ENCODE measurements at regions not wholly inside any gene's neighbourhood (a gene's known extent, or its start where the extent isn't known, plus 50 kb on each side); places are given as distances from the start of the nearest gene placed in this dataset.
"Not testable (repeated sequence)": the region's sequence is repeated elsewhere in the genome, so short reads cannot be mapped to it uniquely, and the experiment has no call there.

DNA sequence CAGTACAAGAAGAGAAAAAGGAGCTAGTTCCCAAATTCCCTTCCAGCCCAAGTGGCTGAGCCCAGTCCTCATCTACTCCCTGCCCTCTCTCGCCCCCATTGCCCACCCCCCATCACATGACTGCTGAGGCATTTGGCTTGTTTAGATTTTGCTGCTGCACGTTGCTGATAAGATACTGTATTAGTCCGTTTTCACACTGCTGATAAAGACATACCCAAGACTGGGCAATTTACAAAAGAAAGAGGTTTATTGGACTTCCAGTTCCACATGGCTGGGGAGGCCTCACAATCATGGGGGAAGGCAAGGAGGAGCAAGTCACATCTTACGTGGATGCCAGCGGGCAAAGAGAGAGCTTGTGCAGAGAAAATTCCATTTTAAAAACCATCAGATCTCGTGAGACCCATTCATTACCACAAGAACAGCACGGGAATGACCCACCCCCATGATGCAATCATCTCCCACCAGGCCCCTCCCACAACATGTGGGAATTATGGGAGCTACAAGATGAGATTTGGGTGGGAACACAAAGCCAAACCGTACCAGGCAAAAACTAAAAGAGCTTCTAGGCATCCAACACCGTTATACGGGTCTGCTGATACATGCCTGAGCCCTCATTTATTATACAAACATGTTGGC lies 243.4 kb downstream of the NUAK1 start:
- H3K27me3 ChIP-seq (ENCODE audit: control insufficient read depth in 2 of 2, insufficient read depth in 1 of 2, low read length in 1 of 2), result not testable (repeated sequence)
- WGBS, result 89% methylated on average over 10 of the region's 10 CpGs

DNA sequence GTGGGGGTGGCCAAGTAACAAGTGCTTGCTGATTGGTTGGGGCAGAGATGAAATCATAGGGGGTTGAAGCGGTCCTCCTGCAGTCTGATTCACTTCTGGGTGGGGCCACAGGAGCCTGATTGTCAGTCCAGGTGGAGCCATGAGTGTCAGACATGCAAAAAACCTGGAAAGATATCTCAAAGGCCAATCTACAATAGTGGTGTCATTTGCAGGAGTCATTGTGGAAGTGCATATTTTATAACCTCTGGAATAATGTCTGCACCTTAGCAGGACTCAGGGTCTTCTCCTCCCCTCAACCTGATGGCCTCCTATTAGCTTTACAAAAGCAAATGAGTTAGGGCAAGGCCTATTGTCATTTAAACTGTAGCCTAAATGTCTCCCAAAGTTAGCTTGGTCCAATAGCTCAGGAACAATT lies 241.4 kb downstream of the NUAK1 start:
- Histone ChIP-seq H3K4me1 (ENCODE audit: control insufficient read depth in 2 of 2, insufficient read depth in 2 of 2, low read length in 2 of 2) (no peaks in the 10 kb centered on the region), H3K27ac (ENCODE audit: low read depth in 1 of 2, low read length in 1 of 2) (no peak overlapping the region), H3K9me3 (ENCODE audit: control insufficient read depth in 2 of 2, insufficient read depth in 1 of 2, low read length in 1 of 2) (peaks cover 0 to 1% of the 10 kb centered on the region in 2 donors), H3K27me3 (ENCODE audit: control insufficient read depth in 2 of 2, insufficient read depth in 1 of 2, low read length in 1 of 2) (no peaks in the 10 kb centered on the region), H3K36me3 (ENCODE audit: control insufficient read depth in 2 of 2, insufficient read depth in 2 of 2, low read length in 1 of 2) (no peaks in the 10 kb centered on the region), H3K4me3 (ENCODE audit: low read length in 2 of 2) (no peak overlapping the region)
- 53% methylated on average over 1 of the region's 1 CpG for WGBS
- DNase-seq (ENCODE audit: low read depth in 6 of 9, low spot score in 9 of 9), result no peak

More for the DNA sequence above, 243.4 kb downstream of the NUAK1 start:
- not testable (repeated sequence) for DNase-seq (ENCODE audit: low read depth in 6 of 9, low spot score in 9 of 9); H3K9me3 ChIP-seq (ENCODE audit: control insufficient read depth in 2 of 2, insufficient read depth in 1 of 2, low read length in 1 of 2); H3K4me3 ChIP-seq (ENCODE audit: low read length in 2 of 2); H3K27ac ChIP-seq (ENCODE audit: low read depth in 1 of 2, low read length in 1 of 2); H3K4me1 ChIP-seq (ENCODE audit: control insufficient read depth in 2 of 2, insufficient read depth in 2 of 2, low read length in 2 of 2); H3K36me3 ChIP-seq (ENCODE audit: control insufficient read depth in 2 of 2, insufficient read depth in 2 of 2, low read length in 1 of 2)

DNA sequence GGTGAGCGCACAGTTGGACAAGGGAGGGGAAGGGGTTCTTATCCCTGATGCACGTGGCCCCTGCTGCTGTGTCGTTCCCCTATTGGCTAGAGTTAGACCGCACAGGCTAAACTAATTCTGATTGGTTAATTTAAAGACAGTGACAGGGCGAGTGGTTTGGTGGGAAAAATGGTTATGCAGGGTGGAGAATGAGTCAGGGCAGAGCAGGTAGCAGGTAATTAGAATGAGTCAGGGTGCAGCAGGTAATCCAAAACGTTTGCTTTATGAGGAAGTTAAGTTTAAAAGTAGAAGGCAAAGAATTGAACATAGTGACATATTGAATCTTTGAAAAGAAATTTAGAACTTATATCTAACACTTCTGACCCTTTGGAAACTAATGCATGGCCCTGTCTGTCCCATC lies 240.5 kb downstream of the NUAK1 start:
- WGBS, result 83% methylated on average over 6 of the region's 6 CpGs
- H3K4me1 ChIP-seq (ENCODE audit: control insufficient read depth in 2 of 2, insufficient read depth in 2 of 2, low read length in 2 of 2); H3K27me3 ChIP-seq (ENCODE audit: control insufficient read depth in 2 of 2, insufficient read depth in 1 of 2, low read length in 1 of 2); H3K9me3 ChIP-seq (ENCODE audit: control insufficient read depth in 2 of 2, insufficient read depth in 1 of 2, low read length in 1 of 2); H3K4me3 ChIP-seq (ENCODE audit: low read length in 2 of 2); DNase-seq (ENCODE audit: low read depth in 6 of 9, low spot score in 9 of 9); H3K36me3 ChIP-seq (ENCODE audit: control insufficient read depth in 2 of 2, insufficient read depth in 2 of 2, low read length in 1 of 2); H3K27ac ChIP-seq (ENCODE audit: low read depth in 1 of 2, low read length in 1 of 2): not testable (repeated sequence)

DNA sequence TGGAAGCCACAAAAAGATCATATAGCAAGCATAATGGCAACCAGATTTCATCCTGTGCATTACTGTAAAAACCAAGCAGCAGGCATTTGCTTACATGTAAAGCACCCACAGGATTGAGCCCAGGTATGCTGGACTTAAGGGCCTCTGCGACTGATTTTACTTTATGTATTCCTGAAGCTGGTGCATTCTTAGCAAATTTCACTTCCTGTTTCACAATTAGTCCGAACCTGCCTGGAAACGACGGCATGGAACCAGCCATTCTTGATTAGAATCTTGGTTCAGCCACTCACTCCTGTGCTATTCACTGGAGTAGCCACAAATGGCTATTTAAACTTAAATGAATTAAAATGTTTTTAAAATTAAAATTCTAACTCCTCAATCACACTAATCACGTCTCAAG lies 239.2 kb downstream of the NUAK1 start:
- H3K4me3 ChIP-seq (ENCODE audit: low read length in 2 of 2), result no peak overlapping the region
- no peak overlapping the region for H3K27ac ChIP-seq (ENCODE audit: low read depth in 1 of 2, low read length in 1 of 2)
- H3K36me3 ChIP-seq (ENCODE audit: control insufficient read depth in 2 of 2, insufficient read depth in 2 of 2, low read length in 1 of 2), result no peaks in the 10 kb centered on the region
- no peaks in the 10 kb centered on the region for H3K27me3 ChIP-seq (ENCODE audit: control insufficient read depth in 2 of 2, insufficient read depth in 1 of 2, low read length in 1 of 2)
- H3K9me3 ChIP-seq (ENCODE audit: control insufficient read depth in 2 of 2, insufficient read depth in 1 of 2, low read length in 1 of 2), result peaks cover 0 to 1% of the 10 kb centered on the region in 2 donors
- WGBS, result 59% methylated on average over 5 of the region's 5 CpGs
- no peaks in the 10 kb centered on the region for H3K4me1 ChIP-seq (ENCODE audit: control insufficient read depth in 2 of 2, insufficient read depth in 2 of 2, low read length in 2 of 2)
- DNase-seq (ENCODE audit: low read depth in 6 of 9, low spot score in 9 of 9), result no peak

DNA sequence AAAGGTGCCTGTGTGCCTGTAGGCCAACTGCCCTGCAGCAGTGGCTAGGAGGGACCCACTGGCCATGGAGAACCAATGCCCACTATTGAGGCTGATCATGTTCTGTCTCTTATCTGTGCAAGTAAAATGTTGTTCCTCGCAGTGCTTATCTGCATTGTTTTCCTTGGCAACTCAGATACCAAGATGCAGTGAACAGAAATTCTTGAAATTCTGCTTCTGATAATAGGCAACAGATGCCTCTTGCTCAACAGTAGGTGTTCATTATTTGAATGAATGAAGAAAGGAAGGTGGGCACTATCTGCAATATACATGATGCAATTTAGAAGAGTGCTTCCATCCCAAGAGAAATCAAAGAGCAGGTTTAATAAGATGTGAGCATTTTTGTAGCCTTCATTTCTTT lies 232.2 kb downstream of the NUAK1 start:
- no peaks in the 10 kb centered on the region for H3K27me3 ChIP-seq (ENCODE audit: control insufficient read depth in 2 of 2, insufficient read depth in 1 of 2, low read length in 1 of 2)
- 96% methylated on average over 1 of the region's 1 CpG for WGBS
- H3K4me3 ChIP-seq (ENCODE audit: low read length in 2 of 2), result no peak overlapping the region
- H3K27ac ChIP-seq (ENCODE audit: low read depth in 1 of 2, low read length in 1 of 2), result no peak overlapping the region
- DNase-seq (ENCODE audit: low read depth in 6 of 9, low spot score in 9 of 9), result no peak
- no peaks in the 10 kb centered on the region for H3K36me3 ChIP-seq (ENCODE audit: control insufficient read depth in 2 of 2, insufficient read depth in 2 of 2, low read length in 1 of 2)
- H3K9me3 ChIP-seq (ENCODE audit: control insufficient read depth in 2 of 2, insufficient read depth in 1 of 2, low read length in 1 of 2), result no peaks in the 10 kb centered on the region
- H3K4me1 ChIP-seq (ENCODE audit: control insufficient read depth in 2 of 2, insufficient read depth in 2 of 2, low read length in 2 of 2), result no peaks in the 10 kb centered on the region

DNA sequence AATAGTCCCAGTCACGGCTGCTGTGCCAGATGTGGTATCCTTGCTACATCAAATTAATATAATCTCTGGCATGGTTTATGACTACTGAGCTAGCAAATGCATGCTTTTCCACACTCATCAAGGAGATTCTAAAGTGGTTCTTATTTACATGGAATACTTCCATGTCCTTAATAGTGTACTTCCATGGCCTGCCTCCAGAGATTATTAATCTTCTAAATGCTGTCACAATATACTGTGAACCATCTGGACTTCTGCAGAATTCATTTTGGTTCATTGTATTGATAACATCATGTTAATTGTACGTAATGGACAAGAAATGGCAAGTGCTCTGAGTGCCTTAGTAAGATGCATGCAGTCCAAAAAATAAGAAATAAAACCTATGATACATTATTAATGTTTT lies 230.8 kb downstream of the NUAK1 start:
- Histone ChIP-seq H3K36me3 (ENCODE audit: control insufficient read depth in 2 of 2, insufficient read depth in 2 of 2, low read length in 1 of 2) (no peaks in the 10 kb centered on the region), H3K4me1 (ENCODE audit: control insufficient read depth in 2 of 2, insufficient read depth in 2 of 2, low read length in 2 of 2) (no peaks in the 10 kb centered on the region), H3K9me3 (ENCODE audit: control insufficient read depth in 2 of 2, insufficient read depth in 1 of 2, low read length in 1 of 2) (no peaks in the 10 kb centered on the region), H3K27ac (ENCODE audit: low read depth in 1 of 2, low read length in 1 of 2) (no peak overlapping the region), H3K4me3 (ENCODE audit: low read length in 2 of 2) (no peak overlapping the region), H3K27me3 (ENCODE audit: control insufficient read depth in 2 of 2, insufficient read depth in 1 of 2, low read length in 1 of 2) (no peaks in the 10 kb centered on the region)
- 91% methylated on average over 2 of the region's 2 CpGs for WGBS
- no peak for DNase-seq (ENCODE audit: low read depth in 6 of 9, low spot score in 9 of 9)

- H3K4me3 ChIP-seq (ENCODE audit: low read length in 2 of 2), result no peak overlapping the region
- H3K4me1 ChIP-seq (ENCODE audit: control insufficient read depth in 2 of 2, insufficient read depth in 2 of 2, low read length in 2 of 2), result no peaks in the 10 kb centered on the region
- no peaks in the 10 kb centered on the region for H3K9me3 ChIP-seq (ENCODE audit: control insufficient read depth in 2 of 2, insufficient read depth in 1 of 2, low read length in 1 of 2)
- no peaks in the 10 kb centered on the region for H3K36me3 ChIP-seq (ENCODE audit: control insufficient read depth in 2 of 2, insufficient read depth in 2 of 2, low read length in 1 of 2)
- no peak for DNase-seq (ENCODE audit: low read depth in 6 of 9, low spot score in 9 of 9)
- H3K27me3 ChIP-seq (ENCODE audit: control insufficient read depth in 2 of 2, insufficient read depth in 1 of 2, low read length in 1 of 2), result no peaks in the 10 kb centered on the region
- 96% methylated on average over 3 of the region's 3 CpGs for WGBS
- H3K27ac ChIP-seq (ENCODE audit: low read depth in 1 of 2, low read length in 1 of 2), result no peak overlapping the region
Measured at GRCh38 chr12:105910030-105910429, 228.7 kb downstream of the NUAK1 start.

DNA sequence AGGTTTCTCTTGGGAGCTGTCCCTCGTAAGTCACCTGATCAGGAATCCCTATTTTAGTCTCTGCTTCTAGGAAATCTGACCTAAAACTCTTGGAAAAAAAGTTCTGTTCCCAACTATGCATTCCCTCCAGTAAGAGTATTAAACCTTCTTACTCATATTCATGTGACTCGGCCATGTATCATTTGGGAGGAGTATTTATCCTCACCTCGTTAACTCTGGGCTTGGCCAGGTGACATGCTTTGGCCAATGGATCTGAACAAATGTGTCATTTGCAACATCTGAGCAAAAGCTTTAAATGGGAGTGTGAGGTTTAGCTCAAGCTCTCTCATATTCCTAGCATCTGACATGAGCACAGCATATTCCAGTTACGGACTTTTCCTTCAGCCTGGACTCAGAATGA lies 226.8 kb downstream of the NUAK1 start:
- Histone ChIP-seq H3K27me3 (ENCODE audit: control insufficient read depth in 2 of 2, insufficient read depth in 1 of 2, low read length in 1 of 2) (no peaks in the 10 kb centered on the region), H3K4me1 (ENCODE audit: control insufficient read depth in 2 of 2, insufficient read depth in 2 of 2, low read length in 2 of 2) (no peaks in the 10 kb centered on the region), H3K36me3 (ENCODE audit: control insufficient read depth in 2 of 2, insufficient read depth in 2 of 2, low read length in 1 of 2) (no peaks in the 10 kb centered on the region), H3K9me3 (ENCODE audit: control insufficient read depth in 2 of 2, insufficient read depth in 1 of 2, low read length in 1 of 2) (no peaks in the 10 kb centered on the region), H3K4me3 (ENCODE audit: low read length in 2 of 2) (no peak overlapping the region), H3K27ac (ENCODE audit: low read depth in 1 of 2, low read length in 1 of 2) (no peak overlapping the region)
- DNase-seq (ENCODE audit: low read depth in 6 of 9, low spot score in 9 of 9), result no peak
- WGBS, result 92% methylated on average over 4 of the region's 4 CpGs

DNA sequence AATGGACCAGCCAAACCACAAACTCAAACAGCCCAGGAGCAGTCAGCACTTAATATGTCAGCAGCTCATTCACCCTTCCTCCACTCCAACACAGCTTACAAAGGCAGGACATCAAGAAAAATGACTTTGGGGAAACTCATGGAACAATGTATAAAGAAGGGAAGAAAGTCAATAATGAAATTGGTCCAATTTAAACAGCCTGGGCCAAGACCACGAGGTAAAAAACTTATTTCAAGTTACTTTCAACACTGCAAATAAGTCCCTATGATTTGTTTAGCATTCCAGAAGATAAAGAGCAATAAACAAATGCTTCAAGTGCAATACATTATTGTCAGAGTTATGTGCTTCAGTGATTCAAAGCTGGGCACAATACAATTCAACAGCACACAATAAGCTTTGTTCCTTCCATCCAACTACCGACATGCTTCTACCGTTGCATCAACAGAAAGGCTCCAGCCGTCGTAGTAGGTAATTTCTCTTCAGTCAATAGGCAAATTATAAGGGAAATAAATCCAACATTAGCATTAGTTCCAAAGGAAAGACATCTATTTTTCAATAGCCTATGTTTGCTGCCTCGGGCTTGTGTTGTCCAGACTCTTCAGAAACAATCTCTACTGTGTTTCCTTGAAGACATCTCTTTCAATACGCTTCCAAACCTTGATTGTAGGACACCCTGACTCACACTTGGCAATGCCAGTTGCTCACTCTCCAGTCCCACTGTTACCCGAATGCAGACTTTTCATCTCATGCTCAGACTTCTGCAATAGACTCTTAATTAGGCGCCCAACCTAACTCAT lies 225.7 kb downstream of the NUAK1 start:
- Histone ChIP-seq H3K4me1 (ENCODE audit: control insufficient read depth in 2 of 2, insufficient read depth in 2 of 2, low read length in 2 of 2) (no peaks in the 10 kb centered on the region), H3K36me3 (ENCODE audit: control insufficient read depth in 2 of 2, insufficient read depth in 2 of 2, low read length in 1 of 2) (no peaks in the 10 kb centered on the region), H3K27me3 (ENCODE audit: control insufficient read depth in 2 of 2, insufficient read depth in 1 of 2, low read length in 1 of 2) (no peaks in the 10 kb centered on the region), H3K27ac (ENCODE audit: low read depth in 1 of 2, low read length in 1 of 2) (no peak overlapping the region), H3K9me3 (ENCODE audit: control insufficient read depth in 2 of 2, insufficient read depth in 1 of 2, low read length in 1 of 2) (no peaks in the 10 kb centered on the region), H3K4me3 (ENCODE audit: low read length in 2 of 2) (no peak overlapping the region)
- 91% methylated on average over 9 of the region's 9 CpGs for WGBS
- no peak for DNase-seq (ENCODE audit: low read depth in 6 of 9, low spot score in 9 of 9)
